H9 (cell line): ENCODE measurements at regions not wholly inside any gene's neighbourhood (a gene's known extent, or its start where the extent isn't known, plus 50 kb on each side); places are given as distances from the start of the nearest gene placed in this dataset.

Source experiments
- DNase-seq: peaks from one replicate; pipeline ENCODE4 v3.0.0-alpha.2; 2017
- H2AFZ ChIP-seq: one replicate; pipeline ENCODE4 v1.6.1; 2013; ENCODE audit warnings: mild to moderate bottlenecking, low read length, control low read depth, moderate library complexity
- H2AK5ac ChIP-seq: 2 replicates; pipeline ENCODE4 v1.6.1; 2013; ENCODE audit warnings: low read length, control low read depth, mixed read lengths; ENCODE audit not compliant: insufficient read length
- H2BK120ac ChIP-seq: one replicate; pipeline ENCODE4 v1.6.1; 2013; ENCODE audit warnings: low read depth, mild to moderate bottlenecking, low read length, control low read depth, inconsistent platforms; ENCODE audit not compliant: poor library complexity, severe bottlenecking
- H2BK12ac ChIP-seq: 2 replicates; pipeline ENCODE4 v1.6.1; 2013; ENCODE audit warnings: low read length, control low read depth, mixed read lengths, low read depth; ENCODE audit not compliant: insufficient read length
- H2BK15ac ChIP-seq: 2 replicates; pipeline ENCODE4 v1.6.1; 2013; ENCODE audit warnings: low read depth, low read length, control low read depth
- H2BK20ac ChIP-seq: one replicate; pipeline ENCODE4 v1.6.1; 2013; ENCODE audit warnings: low read depth, mild to moderate bottlenecking, low read length, control low read depth, inconsistent platforms; ENCODE audit not compliant: poor library complexity, severe bottlenecking
- H2BK5ac ChIP-seq: 2 replicates; pipeline ENCODE4 v1.6.1; 2013; ENCODE audit warnings: low read length, control low read depth, mixed read lengths; ENCODE audit not compliant: insufficient read length
- H3K14ac ChIP-seq: 2 replicates; pipeline ENCODE4 v1.6.1; 2013; ENCODE audit warnings: low read length, control low read depth; ENCODE audit not compliant: insufficient read depth
- H3K18ac ChIP-seq: 2 replicates; pipeline ENCODE4 v1.6.1; 2013; ENCODE audit warnings: low read depth, mild to moderate bottlenecking, mixed read lengths, low read length, control low read depth; ENCODE audit not compliant: insufficient read length
- H3K23ac ChIP-seq: 2 replicates; pipeline ENCODE4 v1.6.1; 2013; ENCODE audit warnings: low read length, control low read depth, mixed read lengths, low read depth; ENCODE audit not compliant: insufficient read length
- H3K23me2 ChIP-seq: 2 replicates; pipeline ENCODE4 v1.6.1; 2013; ENCODE audit warnings: low read depth, mild to moderate bottlenecking, mixed read lengths, low read length, control low read depth; ENCODE audit not compliant: insufficient read length, poor library complexity, severe bottlenecking
- H3K27ac ChIP-seq: 2 replicates; pipeline ENCODE4 v1.5.1; 2013; ENCODE audit warnings: low read length, control low read depth, mixed read lengths, low read depth; ENCODE audit not compliant: insufficient read length
- H3K27me3 ChIP-seq: 2 replicates; pipeline ENCODE4 v1.6.1; 2013; ENCODE audit warnings: low read length, control low read depth, inconsistent platforms; ENCODE audit not compliant: insufficient read depth
- H3K4ac ChIP-seq: 2 replicates; pipeline ENCODE4 v1.6.1; 2013; ENCODE audit warnings: low read depth, mild to moderate bottlenecking, control low read depth, inconsistent platforms, low read length, moderate library complexity
- H3K4me1 ChIP-seq: 2 replicates; pipeline ENCODE4 v1.6.1; 2013; ENCODE audit warnings: low read length, control low read depth, inconsistent platforms; ENCODE audit not compliant: insufficient read depth
- H3K4me2 ChIP-seq: 2 replicates; pipeline ENCODE4 v1.6.1; 2013; ENCODE audit warnings: low read length, control low read depth, mixed read lengths; ENCODE audit not compliant: insufficient read length, insufficient read depth
- H3K56ac ChIP-seq: 2 replicates; pipeline ENCODE4 v1.6.1; 2013; ENCODE audit warnings: low read depth, mild to moderate bottlenecking, mixed read lengths, low read length, control low read depth; ENCODE audit not compliant: insufficient read length
- H3K79me1 ChIP-seq: 2 replicates; pipeline ENCODE4 v1.6.1; 2013; ENCODE audit warnings: low read depth, mild to moderate bottlenecking, moderate library complexity, low read length, control low read depth, inconsistent platforms; ENCODE audit not compliant: insufficient read depth, poor library complexity, severe bottlenecking
- H3K79me2 ChIP-seq: 2 replicates; pipeline ENCODE4 v1.6.1; 2013; ENCODE audit warnings: low read length, control low read depth, inconsistent platforms; ENCODE audit not compliant: insufficient read depth
- H3K9ac ChIP-seq: 2 replicates; pipeline ENCODE4 v1.6.1; 2013; ENCODE audit warnings: low read length, control low read depth, mixed read lengths; ENCODE audit not compliant: insufficient read length; ENCODE audit errors: extremely low read depth
- H3K9me3 ChIP-seq: one replicate; pipeline ENCODE4 v1.6.1; 2013; ENCODE audit warnings: low read depth, low read length, inconsistent platforms; ENCODE audit not compliant: control insufficient read depth
- H3T11ph ChIP-seq: one replicate; pipeline ENCODE4 v1.6.1; 2013; ENCODE audit warnings: mild to moderate bottlenecking, low read length, control low read depth, inconsistent platforms
- H4K20me1 ChIP-seq: one replicate; pipeline ENCODE4 v1.6.1; 2013; ENCODE audit not compliant: control insufficient read depth, insufficient read length, insufficient read depth
- H4K5ac ChIP-seq: 2 replicates; pipeline ENCODE4 v1.6.1; 2013; ENCODE audit warnings: low read depth, mild to moderate bottlenecking, mixed read lengths, low read length, control low read depth; ENCODE audit not compliant: insufficient read length
- H4K8ac ChIP-seq: replicated peaks from 2 replicates; pipeline ENCODE4 v1.6.1; 2013; ENCODE audit warnings: low read length, control low read depth, mixed read lengths, low read depth; ENCODE audit not compliant: insufficient read length
- H4K91ac ChIP-seq: 2 replicates; pipeline ENCODE4 v1.6.1; 2013; ENCODE audit warnings: low read depth, mild to moderate bottlenecking, moderate library complexity, mixed read lengths, low read length, control low read depth; ENCODE audit not compliant: insufficient read length
- H3K27ac Mint-ChIP-seq, 3 experiments: 2 replicates in 2 of 3; 3 replicates in 1 of 3; pipeline ENCODE4 v1.8.0; 2020 to 2021; ENCODE audit warnings: mixed read lengths in 3 of 3, mild to moderate bottlenecking in 1 of 3, moderate library complexity in 1 of 3
- H3K27me3 Mint-ChIP-seq: 2 replicates; pipeline ENCODE4 v1.8.0; 2021; ENCODE audit warnings: low read depth, mild to moderate bottlenecking, moderate library complexity, mixed read lengths
- H3K36me3 Mint-ChIP-seq, 3 experiments: 2 replicates in 2 of 3; 3 replicates in 1 of 3; pipeline ENCODE4 v1.8.0; 2020 to 2021; ENCODE audit warnings: low read depth in 3 of 3, mixed read lengths in 3 of 3; ENCODE audit not compliant: insufficient read depth in 1 of 3
- H3K4me1 Mint-ChIP-seq, 2 experiments: 2 replicates each; pipeline ENCODE4 v1.8.0; 2020; ENCODE audit warnings: mixed read lengths in 2 of 2
- H3K4me3 Mint-ChIP-seq, 2 experiments: 2 replicates in 1 of 2; 3 replicates in 1 of 2; pipeline ENCODE4 v1.8.0; 2020 to 2021; ENCODE audit warnings: mild to moderate bottlenecking in 2 of 2, mixed read lengths in 2 of 2, moderate library complexity in 1 of 2
- H3K9me3 Mint-ChIP-seq, 2 experiments: 2 replicates in 1 of 2; 3 replicates in 1 of 2; pipeline ENCODE4 v1.8.0; 2020; ENCODE audit warnings: mild to moderate bottlenecking in 2 of 2, mixed read lengths in 2 of 2, moderate library complexity in 1 of 2
- CTCF ChIP-seq: fragments of 200-600 bp; sonication (generic); conservative IDR thresholded peaks from 3 replicates; pipeline ENCODE4 v1.8.0; 2021; ENCODE audit warnings: antibody characterized with exemption, mild to moderate bottlenecking
- WGBS: extraction: QIAGEN DNeasy Blood & Tissue Kit; methylation state at CpG from one replicate; pipeline ENCODE4 v1.1.7; 2013; ENCODE audit warnings: missing lambda C conversion rate, low lambda C conversion rate, mixed read lengths; ENCODE audit not compliant: insufficient read length; ENCODE audit errors: extremely low coverage; 5-methylcytosine and 5-hydroxymethylcytosine counted together

GRCh38 chr20:10824750-10825500, 151.1 kb upstream of the JAG1 start:
- DNase-seq, result no peak
- Histone ChIP-seq H3K9me3 (no peaks in the 10 kb centered on the region), H3K9ac (no peak overlapping the region), H3K4me2 (no peak overlapping the region), H2BK5ac (no peak overlapping the region), H3T11ph (no peak overlapping the region), H3K79me2 (no peaks in the 10 kb centered on the region), H3K56ac (no peak overlapping the region), H2BK12ac (no peak overlapping the region), H3K23ac (no peak overlapping the region), H3K14ac (no peak overlapping the region), H3K79me1 (no peaks in the 10 kb centered on the region), H2BK120ac (no peak overlapping the region), H2BK20ac (no peak overlapping the region), H4K91ac (no peak overlapping the region), H2AK5ac (no peak overlapping the region), H4K5ac (no peak overlapping the region), H2BK15ac (no peak overlapping the region), H3K4ac (no peak overlapping the region), H3K27ac (no peak overlapping the region), H4K8ac (no peak overlapping the region), H4K20me1 (no peaks in the 10 kb centered on the region), H3K18ac (no peak overlapping the region), H2AFZ (no peak overlapping the region), H3K4me1 (no peaks in the 10 kb centered on the region), H3K27me3 (no peaks in the 10 kb centered on the region), H3K23me2 (no peaks in the 10 kb centered on the region)
- WGBS, result no CpG with 5 or more reads among the region's 11 CpGs
- no peaks in the 10 kb centered on the region for H3K4me1 Mint-ChIP-seq
- no peaks in the 10 kb centered on the region; a peak in 1 of 7 replicates for H3K36me3 Mint-ChIP-seq
- H3K4me3 Mint-ChIP-seq, result no peak overlapping the region
- no peak for TF ChIP-seq CTCF
- no peaks in the 10 kb centered on the region for H3K27me3 Mint-ChIP-seq
- peaks cover 0 to 5% of the 10 kb centered on the region in 2 experiments; a peak in 1 of 5 replicates for H3K9me3 Mint-ChIP-seq
- H3K27ac Mint-ChIP-seq, result no peak overlapping the region
